ENCODE measurements at regions not wholly inside any gene's neighbourhood (a gene's known extent, or its start where the extent isn't known, plus 50 kb on each side); places are given as distances from the start of the nearest gene placed in this dataset.

DNA sequence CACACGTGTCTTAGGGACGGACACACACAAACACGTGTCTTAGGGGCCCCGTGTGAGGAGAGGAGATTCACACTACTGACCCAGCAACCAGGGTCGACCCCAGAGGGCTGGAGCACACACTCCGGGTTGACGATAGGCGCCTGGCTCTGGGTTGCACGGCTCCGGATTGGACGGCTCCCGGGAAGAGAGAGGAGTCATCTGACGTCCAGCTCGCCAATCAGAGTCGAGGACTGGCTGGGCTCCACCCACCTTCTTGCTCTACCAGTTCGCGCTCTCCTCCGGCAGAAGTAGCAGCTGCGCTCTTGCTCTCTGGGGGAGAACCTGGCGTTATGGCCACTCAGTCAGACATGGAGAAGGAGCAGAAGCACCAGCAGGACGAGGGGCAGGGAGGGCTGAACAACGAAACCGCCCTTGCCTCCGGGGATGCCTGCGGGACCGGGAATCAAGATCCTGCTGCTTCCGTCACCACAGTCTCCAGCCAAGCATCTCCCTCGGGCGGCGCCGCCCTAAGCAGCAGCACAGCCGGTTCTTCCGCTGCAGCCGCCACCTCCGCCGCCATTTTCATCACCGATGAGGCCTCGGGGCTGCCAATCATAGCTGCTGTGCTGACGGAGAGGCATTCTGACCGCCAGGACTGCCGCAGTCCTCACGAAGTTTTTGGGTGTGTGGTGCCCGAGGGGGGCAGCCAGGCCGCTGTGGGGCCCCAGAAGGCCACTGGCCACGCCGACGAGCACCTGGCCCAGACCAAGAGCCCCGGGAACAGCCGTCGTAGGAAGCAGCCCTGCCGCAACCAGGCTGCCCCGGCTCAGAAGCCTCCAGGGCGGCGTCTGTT is 74.3 kb downstream of the NUDT10 start:
- TF ChIP-seq, protein P1, sequence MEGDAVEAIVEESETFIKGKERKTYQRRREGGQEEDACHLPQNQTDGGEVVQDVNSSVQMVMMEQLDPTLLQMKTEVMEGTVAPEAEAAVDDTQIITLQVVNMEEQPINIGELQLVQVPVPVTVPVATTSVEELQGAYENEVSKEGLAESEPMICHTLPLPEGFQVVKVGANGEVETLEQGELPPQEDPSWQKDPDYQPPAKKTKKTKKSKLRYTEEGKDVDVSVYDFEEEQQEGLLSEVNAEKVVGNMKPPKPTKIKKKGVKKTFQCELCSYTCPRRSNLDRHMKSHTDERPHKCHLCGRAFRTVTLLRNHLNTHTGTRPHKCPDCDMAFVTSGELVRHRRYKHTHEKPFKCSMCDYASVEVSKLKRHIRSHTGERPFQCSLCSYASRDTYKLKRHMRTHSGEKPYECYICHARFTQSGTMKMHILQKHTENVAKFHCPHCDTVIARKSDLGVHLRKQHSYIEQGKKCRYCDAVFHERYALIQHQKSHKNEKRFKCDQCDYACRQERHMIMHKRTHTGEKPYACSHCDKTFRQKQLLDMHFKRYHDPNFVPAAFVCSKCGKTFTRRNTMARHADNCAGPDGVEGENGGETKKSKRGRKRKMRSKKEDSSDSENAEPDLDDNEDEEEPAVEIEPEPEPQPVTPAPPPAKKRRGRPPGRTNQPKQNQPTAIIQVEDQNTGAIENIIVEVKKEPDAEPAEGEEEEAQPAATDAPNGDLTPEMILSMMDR (conservative IDR thresholded peaks at IDR 0.05; ENCODE audit: low read depth, low read length): no peak
- H3K4me3 ChIP-seq (ENCODE audit: low read depth, low read length): no peak overlapping the region
- DNase-seq (ENCODE audit: low read depth): no peak

- DNase-seq (ENCODE audit: low read depth): no peak
- H3K4me3 ChIP-seq (ENCODE audit: low read depth, low read length): no peak overlapping the region
- TF ChIP-seq, protein P1 (conservative IDR thresholded peaks at IDR 0.05; ENCODE audit: low read depth, low read length): no peak
Measured at GRCh38 chrX:51404445-51404844, 71.8 kb downstream of the NUDT10 start.

GRCh38 chrX:51395810-51396728 is 63.4 kb downstream of the NUDT10 start:
- TF ChIP-seq, protein P1 (conservative IDR thresholded peaks at IDR 0.05; ENCODE audit: low read depth, low read length): peak; percentile 24
- DNase-seq (ENCODE audit: low read depth): no peak
- peak overlapping the region; percentile 41 for H3K4me3 ChIP-seq (ENCODE audit: low read depth, low read length)

- TF ChIP-seq, protein P1 (conservative IDR thresholded peaks at IDR 0.05; ENCODE audit: low read depth, low read length): no peak
- DNase-seq (ENCODE audit: low read depth): no peak
- H3K4me3 ChIP-seq (ENCODE audit: low read depth, low read length): peak overlapping the region; percentile 41
Measured at GRCh38 chrX:51395480-51395809, 62.8 kb downstream of the NUDT10 start.

All from epithelial cell of proximal tubule (primary cell).